PC-3 (cell line): ENCODE measurements at regions not wholly inside any gene's neighbourhood (a gene's known extent, or its start where the extent isn't known, plus 50 kb on each side); places are given as distances from the start of the nearest gene placed in this dataset.
A peak's percentile ranks its signal among the peaks of the same experiment; 100 is the strongest.

Experiments
- ATAC-seq: fragments of 200-7000 bp; cut with Tn5 transposase; 2 replicates; pipeline ENCODE4 v1.9.1; 2020; ENCODE audit warnings: mild to moderate bottlenecking, moderate library complexity
- BruUV-seq: library from RNA; stranded (reverse); fragments of 400-500 nt; replicated peaks from 2 replicates; lab custom pipeline; 2021; lab: Mats Ljungman, UMichigan
- CTCF ChIA-PET: fragments of 300-600 bp; sonication (Branson Sonifier 250); formaldehyde crosslinking; loops from one replicate; lab custom pipeline; 2022; ENCODE audit warnings: antibody characterized with exemption; lab: Charles Lee
- POLR2A ChIA-PET: fragments of 300-600 bp; sonication (Branson Sonifier 250); formaldehyde crosslinking; loops from one replicate; lab custom pipeline; 2022; ENCODE audit warnings: antibody characterized with exemption; ENCODE audit not compliant: unreplicated experiment; lab: Charles Lee
- DNase-seq: peaks from one replicate; pipeline ENCODE4 v3.0.0-alpha.2; 2015
- H2AFZ ChIP-seq: fragments of 300-600 bp; sonication (generic); 2 replicates; pipeline ENCODE4 v1.6.0; 2016; ENCODE audit warnings: antibody characterized with exemption, low read length
- H3F3A ChIP-seq: fragments of 300-600 bp; sonication (generic); one replicate; pipeline ENCODE4 v1.6.0; 2017; ENCODE audit warnings: antibody characterized with exemption, low read length, control low read depth, mild to moderate bottlenecking; ENCODE audit not compliant: unreplicated experiment
- H3K27ac ChIP-seq: fragments of 300-600 bp; sonication (generic); 2 replicates; pipeline ENCODE4 v1.5.1; 2016; ENCODE audit warnings: mild to moderate bottlenecking, low read length
- H3K27me3 ChIP-seq: fragments of 300-600 bp; sonication (generic); 2 replicates; pipeline ENCODE4 v1.6.1; 2016; ENCODE audit warnings: low read length, mixed read lengths
- H3K36me3 ChIP-seq: fragments of 300-600 bp; sonication (generic); 2 replicates; pipeline ENCODE4 v1.6.1; 2016; ENCODE audit warnings: low read depth, mixed run types, low read length, mixed read lengths
- H3K4me1 ChIP-seq: fragments of 300-600 bp; sonication (generic); 2 replicates; pipeline ENCODE4 v1.5.1; 2016; ENCODE audit warnings: low read length; ENCODE audit not compliant: insufficient read depth
- H3K4me2 ChIP-seq: fragments of 300-600 bp; sonication (generic); 2 replicates; pipeline ENCODE4 v1.6.0; 2016; ENCODE audit warnings: low read length
- H3K4me3 ChIP-seq: fragments of 300-600 bp; sonication (generic); 2 replicates; pipeline ENCODE4 v1.5.1; 2016; ENCODE audit warnings: mild to moderate bottlenecking, low read length, mixed read lengths
- H3K79me2 ChIP-seq: fragments of 300-600 bp; sonication (generic); 2 replicates; pipeline ENCODE4 v1.6.1; 2017; ENCODE audit warnings: low read length, mixed read lengths
- H3K9ac ChIP-seq: fragments of 300-600 bp; sonication (generic); 2 replicates; pipeline ENCODE4 v1.6.0; 2016; ENCODE audit warnings: mild to moderate bottlenecking, low read length
- H3K9me2 ChIP-seq: fragments of 300-600 bp; sonication (generic); replicated peaks from 2 replicates; pipeline ENCODE4 v1.6.1; 2016; ENCODE audit warnings: mixed run types, low read length, mixed read lengths
- H3K9me3 ChIP-seq: fragments of 300-600 bp; sonication (generic); 2 replicates; pipeline ENCODE4 v1.6.1; 2016; ENCODE audit warnings: low read length, mixed read lengths
- H4K20me1 ChIP-seq: fragments of 300-600 bp; sonication (generic); 2 replicates; pipeline ENCODE4 v1.6.1; 2016; ENCODE audit warnings: low read length, mixed read lengths
- EZH2 ChIP-seq: fragments of 300-600 bp; sonication (generic); IDR thresholded peaks from one replicate; pipeline ENCODE4 v1.6.1; 2017; ENCODE audit warnings: antibody characterized with exemption, mild to moderate bottlenecking, low read length; ENCODE audit not compliant: unreplicated experiment
- EZH2phosphoT487 ChIP-seq: fragments of 300-600 bp; sonication (generic); IDR thresholded peaks from 2 replicates; pipeline ENCODE4 v1.6.1; 2018; ENCODE audit warnings: mild to moderate bottlenecking, antibody characterized with exemption, low read length, borderline replicate concordance
- intact Hi-C: fragments of 100-400 bp; cut with micrococcal nuclease; formaldehyde crosslinking; loops from 2 replicates; pipeline ENCODE4 v1.9.0; 2023
- TF ChIP-seq, protein P1 (sequence below): fragments of 300-600 bp; sonication (generic); conservative IDR thresholded peaks from 2 replicates; pipeline ENCODE4 v1.5.1; 2017; ENCODE audit warnings: antibody characterized with exemption, low read depth, mild to moderate bottlenecking, low read length

DNA sequence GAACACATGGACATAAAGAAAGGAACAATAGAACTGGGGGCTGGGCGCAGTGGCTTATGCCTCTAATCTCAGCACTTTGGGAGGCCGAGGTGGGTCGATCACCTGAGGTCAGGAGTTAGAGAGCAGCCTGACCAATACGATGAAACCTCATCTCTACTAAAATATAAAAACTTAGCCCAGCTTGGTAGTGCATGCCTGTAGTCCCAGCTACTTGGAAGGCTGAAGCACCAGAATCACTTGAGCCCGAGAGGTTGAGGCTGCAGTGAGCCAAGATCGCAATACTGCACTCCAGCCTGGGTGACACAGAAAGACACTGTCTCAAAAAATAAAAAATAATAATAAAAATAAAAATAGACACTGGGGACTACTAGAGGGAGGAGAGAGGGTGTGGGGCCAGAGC, 154.5 kb downstream of the SEC23A start:
- H4K20me1 ChIP-seq, result no peaks in the 10 kb centered on the region
- H3K79me2 ChIP-seq, result no peaks in the 10 kb centered on the region
- H3K27ac ChIP-seq, result no peak overlapping the region
- H3K9me3 ChIP-seq, result no peaks in the 10 kb centered on the region
- POLR2A ChIA-PET, result no interaction called here
- H3K36me3 ChIP-seq, result no peaks in the 10 kb centered on the region
- no TSS peak for BruUV-seq
- CTCF ChIA-PET, result no interaction called here
- H3K27me3 ChIP-seq, result no peaks in the 10 kb centered on the region
- H3K4me1 ChIP-seq, result 0 out of 2 replicates have a peak, but pooled peaks cover 5% of the 10 kb centered on the region
- H2AFZ ChIP-seq, result no peak overlapping the region
- H3K9ac ChIP-seq, result no peak overlapping the region
- ATAC-seq, result peak; percentile 14; the same call in 1 of the 2 replicates
- intact Hi-C loops, result no loop called here
- no peak overlapping the region for H3K4me2 ChIP-seq
- no peaks in the 10 kb centered on the region for H3F3A ChIP-seq
- H3K9me2 ChIP-seq, result no peaks in the 10 kb centered on the region
- DNase-seq, result no peak
- TF ChIP-seq, protein P1, sequence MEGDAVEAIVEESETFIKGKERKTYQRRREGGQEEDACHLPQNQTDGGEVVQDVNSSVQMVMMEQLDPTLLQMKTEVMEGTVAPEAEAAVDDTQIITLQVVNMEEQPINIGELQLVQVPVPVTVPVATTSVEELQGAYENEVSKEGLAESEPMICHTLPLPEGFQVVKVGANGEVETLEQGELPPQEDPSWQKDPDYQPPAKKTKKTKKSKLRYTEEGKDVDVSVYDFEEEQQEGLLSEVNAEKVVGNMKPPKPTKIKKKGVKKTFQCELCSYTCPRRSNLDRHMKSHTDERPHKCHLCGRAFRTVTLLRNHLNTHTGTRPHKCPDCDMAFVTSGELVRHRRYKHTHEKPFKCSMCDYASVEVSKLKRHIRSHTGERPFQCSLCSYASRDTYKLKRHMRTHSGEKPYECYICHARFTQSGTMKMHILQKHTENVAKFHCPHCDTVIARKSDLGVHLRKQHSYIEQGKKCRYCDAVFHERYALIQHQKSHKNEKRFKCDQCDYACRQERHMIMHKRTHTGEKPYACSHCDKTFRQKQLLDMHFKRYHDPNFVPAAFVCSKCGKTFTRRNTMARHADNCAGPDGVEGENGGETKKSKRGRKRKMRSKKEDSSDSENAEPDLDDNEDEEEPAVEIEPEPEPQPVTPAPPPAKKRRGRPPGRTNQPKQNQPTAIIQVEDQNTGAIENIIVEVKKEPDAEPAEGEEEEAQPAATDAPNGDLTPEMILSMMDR, result no peak
- TF ChIP-seq EZH2, result no peak
- TF ChIP-seq EZH2phosphoT487, result no peak
- no peak overlapping the region for H3K4me3 ChIP-seq

- ChIA-PET CTCF (no interaction called here), POLR2A (no interaction called here)
- BruUV-seq, result no TSS peak
- Histone ChIP-seq H3K9me3 (no peaks in the 10 kb centered on the region), H3K27ac (no peak overlapping the region), H3F3A (no peaks in the 10 kb centered on the region), H3K36me3 (no peaks in the 10 kb centered on the region), H3K4me1 (0 out of 2 replicates have a peak, but pooled peaks cover 5% of the 10 kb centered on the region), H3K9me2 (no peaks in the 10 kb centered on the region), H3K9ac (no peak overlapping the region), H2AFZ (no peak overlapping the region), H3K4me2 (no peak overlapping the region), H4K20me1 (no peaks in the 10 kb centered on the region), H3K27me3 (no peaks in the 10 kb centered on the region), H3K4me3 (no peak overlapping the region), H3K79me2 (no peaks in the 10 kb centered on the region)
- TF ChIP-seq, protein P1, result no peak
- TF ChIP-seq EZH2phosphoT487 (no peak), EZH2 (no peak)
- intact Hi-C loops, result no loop called here
- ATAC-seq (peak; percentile 88), DNase-seq (peak; percentile 49)
These were observed 154.9 kb downstream of the SEC23A start for GRCh38 chr14:38948171-38948570.

- Histone ChIP-seq H3F3A (no peaks in the 10 kb centered on the region), H3K27me3 (no peaks in the 10 kb centered on the region), H3K36me3 (no peaks in the 10 kb centered on the region), H3K27ac (no peak overlapping the region), H4K20me1 (no peaks in the 10 kb centered on the region), H3K4me2 (no peak overlapping the region), H3K9ac (no peak overlapping the region), H3K79me2 (no peaks in the 10 kb centered on the region), H3K9me3 (no peaks in the 10 kb centered on the region), H2AFZ (no peak overlapping the region), H3K9me2 (no peaks in the 10 kb centered on the region), H3K4me1 (0 out of 2 replicates have a peak, but pooled peaks cover 5% of the 10 kb centered on the region), H3K4me3 (no peak overlapping the region)
- DNase-seq (no peak), ATAC-seq (no peak)
- intact Hi-C loops, result no loop called here
- no peak for TF ChIP-seq EZH2
- no TSS peak for BruUV-seq
- ChIA-PET CTCF (no interaction called here), POLR2A (no interaction called here)
These were observed 155.7 kb downstream of the SEC23A start for GRCh38 chr14:38947343-38947742.
